GM23248 (cell line): ENCODE measurements at regions not wholly inside any gene's neighbourhood (a gene's known extent, or its start where the extent isn't known, plus 50 kb on each side); places are given as distances from the start of the nearest gene placed in this dataset.

Source experiments
- EZH2 ChIP-seq: fragments of 200-600 bp; sonication (generic); IDR thresholded peaks from 2 replicates; pipeline ENCODE4 v1.6.1; 2018; ENCODE audit warnings: antibody characterized with exemption, mild to moderate bottlenecking; ENCODE audit not compliant: insufficient read depth, poor library complexity, severe bottlenecking
- EZH2phosphoT487 ChIP-seq: fragments of 200-600 bp; sonication (generic); IDR thresholded peaks from 2 replicates; pipeline ENCODE4 v1.6.1; 2018; ENCODE audit warnings: antibody characterized with exemption, moderate library complexity, mild to moderate bottlenecking, low read depth; ENCODE audit not compliant: insufficient read depth

DNA sequence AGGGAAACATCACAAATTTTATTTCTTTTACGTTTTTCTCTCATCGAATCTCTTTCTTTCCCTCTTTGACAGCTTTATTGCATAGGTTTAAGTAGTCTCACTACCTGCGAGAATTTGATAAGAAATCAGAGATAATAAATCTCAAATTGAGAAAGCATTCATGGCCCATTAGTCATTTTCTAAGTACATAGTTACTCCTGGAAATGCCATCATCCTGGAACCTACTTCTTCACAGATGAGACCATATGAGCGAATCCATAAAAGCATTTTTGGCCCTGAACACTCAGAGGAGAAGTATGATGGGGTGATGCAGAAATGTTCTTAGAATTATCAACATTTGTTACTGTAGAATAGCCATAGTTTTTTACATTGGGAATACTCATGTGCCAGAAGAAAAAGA lies 138.0 kb upstream of the ARHGAP28 start:
- no peak for TF ChIP-seq EZH2
- no peak for TF ChIP-seq EZH2phosphoT487
